GM13977 (cell line): ENCODE measurements at regions not wholly inside any gene's neighbourhood (a gene's known extent, or its start where the extent isn't known, plus 50 kb on each side); places are given as distances from the start of the nearest gene placed in this dataset.
"Not testable (repeated sequence)": the region's sequence is repeated elsewhere in the genome, so short reads cannot be mapped to it uniquely, and the experiment has no call there.

Experiments
- DNase-seq: peaks from one replicate; pipeline ENCODE4 v3.0.0; 2012; ENCODE audit warnings: low spot score
- in situ Hi-C: fragments of 300-500 bp; cut with MboI; formaldehyde crosslinking; loops from one replicate; pipeline ENCODE4 v1.12.0; 2022; ENCODE audit warnings: low sequenced_read_pairs, low pct_unique_long_range_greater_than_20kb, mixed read lengths, inconsistent platforms; ENCODE audit not compliant: unreplicated experiment
- TF ChIP-seq, protein P1 (sequence below): IDR thresholded peaks from 2 replicates; pipeline ENCODE4 v1.5.1; 2012; ENCODE audit warnings: mild to moderate bottlenecking, control low read depth; ENCODE audit not compliant: insufficient read depth; ENCODE audit errors: extremely low read depth, missing control alignments

GRCh38 chr18:63062246-63062645 is 257.3 kb downstream of the BCL2 start:
- TF ChIP-seq, protein P1, sequence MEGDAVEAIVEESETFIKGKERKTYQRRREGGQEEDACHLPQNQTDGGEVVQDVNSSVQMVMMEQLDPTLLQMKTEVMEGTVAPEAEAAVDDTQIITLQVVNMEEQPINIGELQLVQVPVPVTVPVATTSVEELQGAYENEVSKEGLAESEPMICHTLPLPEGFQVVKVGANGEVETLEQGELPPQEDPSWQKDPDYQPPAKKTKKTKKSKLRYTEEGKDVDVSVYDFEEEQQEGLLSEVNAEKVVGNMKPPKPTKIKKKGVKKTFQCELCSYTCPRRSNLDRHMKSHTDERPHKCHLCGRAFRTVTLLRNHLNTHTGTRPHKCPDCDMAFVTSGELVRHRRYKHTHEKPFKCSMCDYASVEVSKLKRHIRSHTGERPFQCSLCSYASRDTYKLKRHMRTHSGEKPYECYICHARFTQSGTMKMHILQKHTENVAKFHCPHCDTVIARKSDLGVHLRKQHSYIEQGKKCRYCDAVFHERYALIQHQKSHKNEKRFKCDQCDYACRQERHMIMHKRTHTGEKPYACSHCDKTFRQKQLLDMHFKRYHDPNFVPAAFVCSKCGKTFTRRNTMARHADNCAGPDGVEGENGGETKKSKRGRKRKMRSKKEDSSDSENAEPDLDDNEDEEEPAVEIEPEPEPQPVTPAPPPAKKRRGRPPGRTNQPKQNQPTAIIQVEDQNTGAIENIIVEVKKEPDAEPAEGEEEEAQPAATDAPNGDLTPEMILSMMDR = no peak
- in situ Hi-C loops = loop anchor here (10.0 kb wide), 1 partner anchor 47 kb away; no protein-coding TSS in a partner anchor
- no peak for DNase-seq

GRCh38 chr18:63061303-63061702 is 258.3 kb downstream of the BCL2 start:
- no peak for DNase-seq
- in situ Hi-C loops = loop anchor here (10.0 kb wide), 1 partner anchor 47 kb away; no protein-coding TSS in a partner anchor
- TF ChIP-seq, protein P1 = no peak

GRCh38 chr18:63058521-63058920 is 261.0 kb downstream of the BCL2 start:
- in situ Hi-C loops = no loop called here
- no peak for DNase-seq
- TF ChIP-seq, protein P1 = no peak

- no peak for DNase-seq
- in situ Hi-C loops = no loop called here
- TF ChIP-seq, protein P1 = no peak
Measured at GRCh38 chr18:63057707-63058106, 261.9 kb downstream of the BCL2 start.

GRCh38 chr18:63054901-63055584 is 264.5 kb downstream of the BCL2 start:
- in situ Hi-C loops = no loop called here
- DNase-seq = no peak
- TF ChIP-seq, protein P1 = no peak

GRCh38 chr18:63051928-63052327 is 267.6 kb downstream of the BCL2 start:
- TF ChIP-seq, protein P1 = no peak
- in situ Hi-C loops = no loop called here
- no peak for DNase-seq

GRCh38 chr18:63050667-63051395 is 268.7 kb downstream of the BCL2 start:
- DNase-seq, in situ Hi-C loops: not testable (repeated sequence)
